Brain microvascular endothelial cell (primary cell): ENCODE measurements at regions not wholly inside any gene's neighbourhood (a gene's known extent, or its start where the extent isn't known, plus 50 kb on each side); places are given as distances from the start of the nearest gene placed in this dataset.

Experiments
- DNase-seq: peaks from one replicate; pipeline ENCODE4 v3.0.0-alpha.2; 2020
- H3K27ac ChIP-seq: fragments of 250-450 bp; sonication (Bioruptor Pico); 2 replicates; pipeline ENCODE4 v1.5.1; 2020; ENCODE audit warnings: mild to moderate bottlenecking, moderate library complexity
- H3K27me3 ChIP-seq: fragments of 250-450 bp; sonication (Bioruptor Pico); replicated peaks from 2 replicates; pipeline ENCODE4 v1.5.1; 2020; ENCODE audit warnings: mild to moderate bottlenecking
- H3K36me3 ChIP-seq: fragments of 250-450 bp; sonication (Bioruptor Pico); replicated peaks from 2 replicates; pipeline ENCODE4 v1.5.1; 2020; ENCODE audit warnings: mild to moderate bottlenecking
- H3K4me3 ChIP-seq: 2 replicates; pipeline ENCODE4 v1.5.1; 2011; ENCODE audit warnings: low read depth, mild to moderate bottlenecking, control low read depth, low read length, moderate library complexity
- in situ Hi-C: cut with HindIII; loops from 2 replicates; pipeline ENCODE4 v1.10.0; 2017; ENCODE audit warnings: low sequenced_read_pairs, low pct_ligation_motif_present
- TF ChIP-seq, protein P1 (sequence below): IDR thresholded peaks from 2 replicates; pipeline ENCODE4 v1.5.1; 2011; ENCODE audit warnings: low read depth, mild to moderate bottlenecking, moderate library complexity, low read length, control low read depth, inconsistent platforms; ENCODE audit errors: missing control alignments

DNA sequence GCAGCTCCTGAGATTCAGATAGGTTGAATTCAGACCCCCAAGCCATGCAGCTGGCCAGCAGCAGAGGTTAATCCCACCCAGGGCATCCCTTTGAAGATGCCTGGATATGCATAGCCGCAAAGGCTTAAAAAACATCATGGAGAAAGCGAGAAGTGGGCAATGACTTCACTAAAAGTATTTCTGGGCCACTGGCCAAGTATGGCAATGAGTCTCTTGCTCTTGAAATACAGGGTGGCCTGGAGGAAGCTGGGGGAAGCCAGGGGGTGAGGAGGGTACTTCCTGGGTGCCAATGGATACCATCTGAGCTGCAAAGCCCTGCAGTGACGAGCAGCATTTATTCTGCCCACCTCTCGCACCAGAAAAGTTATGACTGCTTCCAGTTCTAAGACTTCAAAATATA lies 539.3 kb upstream of the TBX3 start:
- peak; percentile 41 for DNase-seq
- in situ Hi-C loops, result no loop called here
- H3K36me3 ChIP-seq, result no peaks in the 10 kb centered on the region
- no peak overlapping the region for H3K4me3 ChIP-seq
- no peak overlapping the region for H3K27ac ChIP-seq
- H3K27me3 ChIP-seq, result no peaks in the 10 kb centered on the region
- TF ChIP-seq, protein P1, sequence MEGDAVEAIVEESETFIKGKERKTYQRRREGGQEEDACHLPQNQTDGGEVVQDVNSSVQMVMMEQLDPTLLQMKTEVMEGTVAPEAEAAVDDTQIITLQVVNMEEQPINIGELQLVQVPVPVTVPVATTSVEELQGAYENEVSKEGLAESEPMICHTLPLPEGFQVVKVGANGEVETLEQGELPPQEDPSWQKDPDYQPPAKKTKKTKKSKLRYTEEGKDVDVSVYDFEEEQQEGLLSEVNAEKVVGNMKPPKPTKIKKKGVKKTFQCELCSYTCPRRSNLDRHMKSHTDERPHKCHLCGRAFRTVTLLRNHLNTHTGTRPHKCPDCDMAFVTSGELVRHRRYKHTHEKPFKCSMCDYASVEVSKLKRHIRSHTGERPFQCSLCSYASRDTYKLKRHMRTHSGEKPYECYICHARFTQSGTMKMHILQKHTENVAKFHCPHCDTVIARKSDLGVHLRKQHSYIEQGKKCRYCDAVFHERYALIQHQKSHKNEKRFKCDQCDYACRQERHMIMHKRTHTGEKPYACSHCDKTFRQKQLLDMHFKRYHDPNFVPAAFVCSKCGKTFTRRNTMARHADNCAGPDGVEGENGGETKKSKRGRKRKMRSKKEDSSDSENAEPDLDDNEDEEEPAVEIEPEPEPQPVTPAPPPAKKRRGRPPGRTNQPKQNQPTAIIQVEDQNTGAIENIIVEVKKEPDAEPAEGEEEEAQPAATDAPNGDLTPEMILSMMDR, result no peak

DNA sequence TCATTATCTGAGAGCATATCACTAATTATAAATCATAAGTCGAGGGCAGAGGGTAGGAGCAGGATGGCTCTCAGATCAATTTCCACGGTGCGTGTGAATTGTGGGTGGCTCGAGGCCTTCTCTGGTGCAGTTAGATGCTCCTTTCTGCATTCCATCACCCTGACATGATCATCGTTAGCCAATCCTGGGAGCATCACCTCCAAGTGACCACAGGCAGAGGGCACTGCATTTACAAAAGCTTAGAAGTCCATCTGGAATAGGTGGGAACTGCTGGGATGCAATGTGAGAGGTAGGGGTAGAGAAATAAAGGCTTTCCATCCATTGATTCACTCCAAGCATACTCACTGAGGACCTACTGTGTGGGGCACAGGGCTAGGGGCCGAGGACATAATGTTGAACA lies 538.2 kb upstream of the TBX3 start:
- in situ Hi-C loops, result no loop called here
- no peak for DNase-seq
- TF ChIP-seq, protein P1, result no peak
- no peak overlapping the region for H3K4me3 ChIP-seq
- no peaks in the 10 kb centered on the region for H3K27me3 ChIP-seq
- H3K27ac ChIP-seq, result no peak overlapping the region
- H3K36me3 ChIP-seq, result no peaks in the 10 kb centered on the region

DNA sequence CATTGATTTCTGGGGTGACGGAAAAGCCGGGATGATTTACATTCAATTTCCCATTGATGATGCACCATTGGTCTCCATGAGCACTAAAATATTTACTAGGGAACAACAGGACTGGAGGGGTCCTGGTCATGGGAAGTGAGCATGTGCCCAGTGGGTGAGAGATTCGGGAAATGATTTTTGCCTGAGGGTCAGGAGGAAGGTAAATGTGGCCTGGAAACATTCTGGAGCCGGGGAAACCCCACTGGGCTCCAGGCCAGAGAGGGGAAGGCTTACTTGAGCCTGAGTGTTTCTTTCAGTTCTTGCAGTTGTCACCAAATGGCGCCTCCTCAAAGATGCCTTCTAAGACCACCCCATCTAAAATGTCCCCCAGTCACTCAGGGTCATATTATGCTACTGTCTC lies 532.3 kb upstream of the TBX3 start:
- TF ChIP-seq, protein P1, result no peak
- Histone ChIP-seq H3K27ac (no peak overlapping the region), H3K27me3 (no peaks in the 10 kb centered on the region), H3K4me3 (no peak overlapping the region), H3K36me3 (no peaks in the 10 kb centered on the region)
- in situ Hi-C loops, result no loop called here
- DNase-seq, result no peak

DNA sequence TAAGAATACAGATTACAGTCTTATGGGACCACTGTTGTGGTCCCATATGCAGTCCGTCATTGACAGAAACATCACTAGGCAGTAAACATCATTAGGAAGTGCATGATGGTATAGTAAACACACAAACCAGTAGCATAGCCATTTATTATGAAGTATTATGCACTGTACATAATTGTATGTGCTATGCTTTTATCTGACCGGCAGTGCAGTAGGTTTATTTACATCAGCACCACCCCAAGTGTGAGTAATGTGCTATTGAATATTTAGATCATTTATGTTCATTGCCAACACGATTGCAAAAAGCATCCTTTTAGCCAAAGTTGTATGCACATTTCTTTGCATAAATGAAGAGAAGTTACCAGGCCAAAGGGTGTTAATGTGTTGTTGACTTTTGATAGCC lies 531.6 kb upstream of the TBX3 start:
- Histone ChIP-seq H3K27me3 (no peaks in the 10 kb centered on the region), H3K4me3 (no peak overlapping the region), H3K27ac (no peak overlapping the region), H3K36me3 (no peaks in the 10 kb centered on the region)
- TF ChIP-seq, protein P1, result no peak
- DNase-seq, result no peak
- in situ Hi-C loops, result no loop called here

DNA sequence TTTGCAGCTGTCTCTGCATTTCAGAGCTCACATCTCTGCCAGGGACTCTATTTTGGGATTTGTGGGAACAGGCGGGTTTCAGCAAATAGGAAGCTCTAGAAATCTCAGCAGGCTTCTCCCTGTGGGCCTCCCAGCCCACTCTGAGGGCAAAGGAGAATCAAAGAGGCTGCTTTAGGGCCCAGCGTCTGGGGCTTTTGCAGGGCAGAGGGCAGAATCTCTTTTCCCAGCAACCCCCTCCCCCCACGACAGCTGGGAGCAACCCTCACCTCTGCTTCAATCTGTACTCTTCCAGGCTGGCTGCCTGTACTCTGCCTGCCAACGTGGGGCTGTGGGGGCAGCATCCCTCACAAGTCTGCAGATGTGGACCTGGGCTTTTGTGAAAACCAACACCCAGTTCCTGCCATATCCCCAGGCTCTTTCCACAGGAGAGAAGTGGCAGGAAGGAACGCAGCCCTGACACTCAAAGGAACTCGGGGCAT lies 529.6 kb upstream of the TBX3 start:
- no peak overlapping the region for H3K4me3 ChIP-seq
- H3K27me3 ChIP-seq, result no peaks in the 10 kb centered on the region
- no peak for DNase-seq
- H3K36me3 ChIP-seq, result no peaks in the 10 kb centered on the region
- H3K27ac ChIP-seq, result no peak overlapping the region
- TF ChIP-seq, protein P1, result no peak
- in situ Hi-C loops, result no loop called here

DNA sequence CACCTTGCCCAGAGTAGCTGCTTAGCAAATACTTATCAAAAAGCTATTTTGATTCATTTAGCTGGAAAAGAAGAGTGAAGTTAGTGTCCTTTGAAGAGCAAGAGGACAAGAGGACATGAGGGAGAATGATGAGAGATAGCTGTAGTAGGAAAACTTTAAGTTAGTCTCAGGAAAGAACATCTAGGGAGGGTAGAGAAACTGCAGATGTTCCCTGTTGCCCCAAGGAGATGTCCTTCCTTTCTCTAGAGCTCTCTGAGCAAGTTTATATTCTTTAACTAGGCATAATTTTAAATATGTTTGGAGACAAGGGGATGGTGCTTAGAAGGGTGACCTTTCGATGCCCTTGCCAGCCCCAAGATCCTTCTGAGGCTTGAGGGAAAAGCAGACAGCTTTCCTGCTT lies 529.1 kb upstream of the TBX3 start:
- Histone ChIP-seq H3K36me3 (no peaks in the 10 kb centered on the region), H3K27me3 (no peaks in the 10 kb centered on the region), H3K27ac (no peak overlapping the region), H3K4me3 (no peak overlapping the region)
- in situ Hi-C loops, result no loop called here
- no peak for DNase-seq
- TF ChIP-seq, protein P1, result no peak
